ENCODE measurements at regions not wholly inside any gene's neighbourhood (a gene's known extent, or its start where the extent isn't known, plus 50 kb on each side); places are given as distances from the start of the nearest gene placed in this dataset.

GRCh38 chr9:78103971-78104433 lies 72.4 kb upstream of the GNAQ start:
- no peak for TF ChIP-seq CTCF (IDR thresholded peaks at IDR 0.05)
- no peak for TF ChIP-seq EP300 (IDR thresholded peaks at IDR 0.05)
- no peak for TF ChIP-seq POLR2A (IDR thresholded peaks at IDR 0.05; ENCODE audit: low read depth)
- no peak for TF ChIP-seq POLR2AphosphoS5 (IDR thresholded peaks at IDR 0.05)
